HG03571 (cell line): ENCODE measurements at regions not wholly inside any gene's neighbourhood (a gene's known extent, or its start where the extent isn't known, plus 50 kb on each side); places are given as distances from the start of the nearest gene placed in this dataset.

Experiments
- ATAC-seq: cut with Tn5 transposase; IDR thresholded peaks from one replicate; pipeline ENCODE4 v1.9.1; 2021; ENCODE audit not compliant: unreplicated experiment

DNA sequence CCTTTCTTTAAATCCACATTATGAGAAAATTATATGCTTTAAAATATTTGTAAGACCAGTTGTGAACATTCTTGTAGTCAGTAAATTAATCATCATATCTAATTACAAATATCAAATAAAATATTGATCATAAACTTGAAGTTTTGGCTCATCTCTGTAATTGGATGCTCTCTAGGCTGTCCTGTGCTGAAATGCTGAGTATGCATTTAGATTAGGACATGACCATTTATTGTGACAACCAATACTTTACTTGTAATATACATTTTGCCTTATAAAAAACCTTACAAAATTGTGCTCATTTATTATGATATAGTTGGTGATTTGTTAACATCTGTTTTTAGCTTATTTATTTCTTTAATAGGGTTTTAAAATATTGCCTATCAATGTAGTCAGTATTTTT is 116.1 kb upstream of the DOCK10 start:
- no peak for ATAC-seq

DNA sequence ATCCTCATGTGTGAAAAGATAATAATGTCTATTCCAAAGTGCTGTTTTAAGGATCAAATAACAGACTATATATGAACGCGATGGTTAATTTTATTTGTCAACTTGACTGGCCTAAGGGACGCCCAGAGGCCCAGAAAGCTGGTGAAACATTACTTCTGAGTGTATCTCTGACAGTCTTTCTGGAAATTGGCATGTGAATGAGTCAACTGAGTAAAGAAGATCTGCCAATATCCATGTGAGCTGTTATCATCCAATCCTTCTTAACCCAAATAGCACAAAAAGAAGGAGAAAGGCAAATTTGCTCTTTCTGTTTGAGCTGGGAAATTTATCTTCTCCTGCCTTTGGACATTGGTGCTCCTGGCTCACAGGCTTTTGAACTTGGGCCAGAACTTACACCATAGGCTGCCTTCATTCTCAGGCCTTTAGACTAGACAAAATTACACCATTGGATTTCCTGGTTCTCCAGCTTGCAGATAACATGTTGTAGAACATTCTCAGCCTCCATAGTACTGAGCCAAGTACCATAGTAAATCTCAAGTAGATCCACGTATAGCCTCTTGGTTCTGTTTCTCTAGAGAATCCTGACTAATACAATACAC is 114.7 kb upstream of the DOCK10 start:
- no peak for ATAC-seq

- no peak for ATAC-seq
Observed at GRCh38 chr2:225140723-225141122, 98.5 kb upstream of the DOCK10 start.

DNA sequence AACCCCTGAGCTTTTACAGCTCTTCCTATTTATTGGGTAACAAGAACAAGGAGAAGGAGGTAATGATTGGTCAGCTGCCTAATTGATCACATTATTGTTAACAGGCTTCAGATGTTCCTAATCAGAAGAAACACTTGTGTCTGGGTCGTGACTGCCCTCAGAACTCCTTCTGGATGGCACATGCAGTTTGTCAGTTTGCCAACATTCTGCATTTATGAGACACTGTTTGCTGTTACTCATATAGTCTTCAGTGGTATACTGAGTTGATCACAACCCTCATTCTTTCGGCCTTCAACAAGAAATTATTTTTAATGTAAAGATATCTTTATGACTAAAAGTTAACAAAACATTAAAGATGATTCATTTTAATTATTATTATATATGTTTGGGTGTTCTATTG is 95.7 kb upstream of the DOCK10 start:
- no peak for ATAC-seq

GRCh38 chr2:225136552-225136951 is 94.3 kb upstream of the DOCK10 start:
- no peak for ATAC-seq

DNA sequence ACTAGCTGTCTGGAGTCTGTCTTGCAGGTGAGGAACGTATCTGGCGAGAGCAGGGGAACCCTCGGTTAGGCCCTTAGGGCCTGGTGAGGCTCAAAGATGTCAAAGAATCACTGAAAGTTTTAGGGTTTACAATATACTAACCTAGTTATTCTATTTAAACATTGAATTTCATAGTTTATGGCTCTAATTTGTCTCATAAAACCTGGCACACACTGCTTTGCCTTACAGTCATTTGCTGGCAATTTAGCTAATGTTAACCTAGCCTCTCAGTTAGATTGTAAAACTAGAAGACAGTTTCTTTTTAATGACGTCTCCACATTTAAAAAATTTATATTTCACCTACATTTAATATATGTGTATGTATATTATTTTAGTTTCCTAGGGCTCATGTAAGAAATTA is 89.6 kb upstream of the DOCK10 start:
- no peak for ATAC-seq

GRCh38 chr2:225130093-225130492 is 87.8 kb upstream of the DOCK10 start:
- no peak for ATAC-seq

DNA sequence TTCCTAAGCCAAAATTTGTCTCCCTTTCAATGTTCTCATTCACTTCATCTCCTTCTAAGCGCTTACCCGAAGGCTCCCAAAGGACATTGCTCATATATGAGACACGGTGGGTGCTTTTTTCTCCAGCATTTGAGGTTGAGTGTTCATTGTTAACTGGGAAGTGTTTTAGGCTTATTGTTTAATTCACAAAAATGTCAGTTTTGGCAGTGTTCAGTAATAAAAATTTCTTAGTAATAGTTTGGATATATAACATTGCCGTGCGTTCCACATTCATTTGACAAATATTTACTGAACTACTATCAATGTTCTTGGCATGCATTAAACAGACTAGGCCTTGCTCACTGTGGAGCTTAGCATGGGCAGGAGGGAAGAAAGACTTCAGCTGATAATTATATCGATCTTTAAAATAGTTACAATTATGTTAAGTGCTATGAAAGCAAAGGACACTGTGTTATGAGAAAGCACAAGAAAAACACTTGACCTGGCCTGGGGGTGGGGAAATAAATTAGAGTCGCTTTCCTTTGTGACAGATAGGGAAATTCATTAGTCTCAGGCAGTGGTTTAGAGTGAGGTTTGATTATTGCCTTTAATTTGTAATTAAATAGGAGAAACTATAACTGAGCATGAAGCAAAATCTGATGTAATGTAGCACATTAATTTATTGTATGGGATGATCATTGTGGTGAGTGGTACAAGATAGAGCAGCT is 82.2 kb upstream of the DOCK10 start:
- ATAC-seq: no peak

DNA sequence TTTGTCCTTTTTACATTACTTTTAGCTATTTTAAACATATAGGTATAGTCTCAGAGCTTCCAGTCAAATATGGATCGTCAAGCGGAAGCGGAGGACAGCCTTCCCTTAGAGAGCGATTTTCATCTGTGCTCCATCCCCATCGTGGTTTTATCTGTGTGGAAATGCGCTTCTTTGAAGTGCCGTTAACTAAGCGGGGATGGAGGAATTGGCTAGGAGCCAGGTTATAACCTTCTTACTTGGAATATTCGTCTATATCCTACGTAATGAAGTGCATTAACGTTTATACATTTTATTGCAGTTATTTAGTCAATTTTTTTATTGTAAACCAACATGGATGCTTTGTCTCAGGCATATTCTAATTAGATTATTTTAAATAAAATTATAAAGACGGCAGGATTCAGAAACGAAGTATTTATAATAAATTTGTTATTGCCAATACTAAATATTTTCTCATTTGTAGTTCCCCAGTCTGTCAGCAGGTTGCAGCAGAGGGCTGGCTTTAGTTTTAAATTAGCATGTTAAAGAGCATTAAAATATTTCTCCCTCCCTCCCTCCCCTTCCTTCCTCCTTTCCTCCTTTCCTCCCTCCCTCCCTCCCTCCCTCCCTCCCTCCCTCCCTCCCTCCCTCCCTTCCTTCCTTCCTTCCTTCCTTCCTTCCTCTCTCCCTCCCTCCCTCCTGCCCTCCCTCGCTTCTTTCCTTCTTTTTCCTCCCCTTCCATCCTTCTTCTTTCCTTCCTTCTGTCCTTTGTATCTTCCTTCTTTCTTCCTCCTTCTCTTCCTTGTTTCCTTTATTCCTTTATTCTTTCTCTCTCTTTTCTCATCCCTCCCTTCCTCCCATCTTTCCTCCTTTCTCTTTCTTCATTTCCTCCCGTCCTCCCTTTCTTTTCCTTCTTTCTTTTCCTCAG is 80.6 kb upstream of the DOCK10 start:
- no peak for ATAC-seq

- ATAC-seq: no peak
Observed at GRCh38 chr2:225122007-225122406, 79.7 kb upstream of the DOCK10 start.

- ATAC-seq: no peak
Observed at GRCh38 chr2:225120186-225120585, 77.9 kb upstream of the DOCK10 start.

- no peak for ATAC-seq
Observed at GRCh38 chr2:225117051-225117716, 74.9 kb upstream of the DOCK10 start.

GRCh38 chr2:225114786-225115323 is 72.6 kb upstream of the DOCK10 start:
- ATAC-seq: no peak

- no peak for ATAC-seq
Observed at GRCh38 chr2:225113371-225114015, 71.2 kb upstream of the DOCK10 start.

DNA sequence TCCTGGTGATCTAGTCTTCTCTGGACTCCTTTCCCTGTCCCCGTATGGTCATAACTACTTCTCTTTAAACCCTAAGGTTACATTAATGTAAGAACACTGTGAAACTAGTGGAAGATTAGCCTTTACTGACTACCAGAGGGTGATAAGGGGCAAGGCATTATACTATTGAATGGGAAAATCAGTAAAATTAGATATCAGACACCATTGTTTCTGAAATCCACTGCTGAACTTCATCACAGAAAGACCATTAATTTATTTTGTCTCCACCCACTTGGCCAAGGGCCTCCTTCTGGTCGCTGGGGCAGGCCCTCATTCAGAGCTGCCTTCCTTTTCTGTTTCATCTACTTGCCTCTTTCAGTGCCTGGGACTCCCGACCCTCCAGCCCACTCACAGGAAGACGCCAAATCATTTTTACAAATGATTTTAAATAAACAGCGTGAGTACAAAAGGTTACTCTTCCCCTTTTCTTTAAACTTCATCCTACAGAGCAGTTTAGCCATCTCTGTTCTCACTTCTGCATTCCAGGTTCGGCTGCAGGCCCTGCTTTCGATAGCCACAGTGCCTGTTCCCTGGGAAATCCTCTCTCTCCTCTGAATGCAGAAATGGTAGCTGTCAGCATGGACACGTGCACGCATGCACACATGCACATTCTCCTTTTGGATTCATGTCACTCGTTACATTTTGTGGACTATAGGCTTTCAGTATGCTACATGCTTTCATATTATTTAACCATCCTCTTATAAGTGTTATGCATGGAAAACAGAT is 70.3 kb upstream of the DOCK10 start:
- ATAC-seq: no peak

DNA sequence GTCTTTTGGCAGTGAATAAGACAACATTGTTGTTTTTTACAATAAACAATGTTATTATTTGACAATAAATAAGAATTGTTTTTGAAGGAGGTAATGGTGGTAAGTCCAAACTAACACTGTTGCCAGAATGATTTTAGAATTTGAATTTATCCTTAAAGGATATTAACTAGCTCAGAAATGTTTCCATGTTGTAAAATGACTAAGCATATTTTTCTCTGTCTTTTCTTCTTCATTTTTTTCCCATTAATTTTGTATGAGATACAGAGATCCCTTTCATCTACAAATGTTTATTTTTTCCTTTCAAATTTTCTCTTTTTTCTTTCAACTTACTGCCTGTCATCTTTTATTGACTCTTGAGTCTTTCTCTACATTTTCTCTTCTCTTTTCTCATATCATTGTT is 66.5 kb upstream of the DOCK10 start:
- ATAC-seq: no peak

- ATAC-seq: no peak
Observed at GRCh38 chr2:225104971-225105370, 62.7 kb upstream of the DOCK10 start.

- no peak for ATAC-seq
Observed at GRCh38 chr2:225104321-225104720, 62.1 kb upstream of the DOCK10 start.

DNA sequence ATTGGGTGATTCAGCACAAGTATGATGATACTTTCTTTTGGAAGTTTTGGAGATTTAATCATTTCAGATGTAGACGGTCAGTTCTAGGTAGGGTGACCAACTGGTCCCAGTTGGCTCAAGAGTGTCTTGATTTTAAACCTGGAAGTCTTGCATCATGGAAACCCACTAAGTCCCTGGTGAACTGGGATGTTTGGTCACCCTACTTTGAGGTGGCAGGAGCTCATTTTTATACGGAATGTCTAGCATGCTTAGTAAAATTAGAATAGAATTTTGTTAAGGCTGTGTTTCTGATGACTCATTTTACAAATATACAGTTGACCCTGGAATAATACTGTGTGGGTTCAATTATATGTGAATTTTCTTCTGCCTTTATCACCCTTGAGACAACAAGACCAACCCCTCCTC is 61.5 kb upstream of the DOCK10 start:
- no peak for ATAC-seq

DNA sequence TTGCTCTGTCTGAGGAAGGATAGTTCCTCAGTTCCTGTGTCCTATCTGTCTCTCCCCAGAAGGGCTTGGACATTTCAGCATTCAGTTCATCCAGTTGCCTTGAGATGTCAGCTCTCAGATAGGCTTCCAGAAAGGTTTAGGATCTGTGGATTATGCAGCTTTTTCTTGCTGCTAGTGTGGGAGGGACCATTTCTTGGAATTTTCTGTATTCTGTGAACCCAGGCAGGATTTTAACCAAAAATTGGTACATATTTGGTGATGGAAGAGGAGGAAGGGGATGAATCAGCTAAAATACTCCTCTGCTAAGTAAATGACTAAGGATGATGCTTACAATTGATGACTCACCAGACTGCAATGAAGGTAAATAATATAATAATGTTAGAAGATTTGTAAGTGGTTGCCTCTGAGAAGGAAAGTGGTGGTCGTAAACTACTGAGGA is 58.6 kb upstream of the DOCK10 start:
- no peak for ATAC-seq
